ENCODE measurements at regions not wholly inside any gene's neighbourhood (a gene's known extent, or its start where the extent isn't known, plus 50 kb on each side); places are given as distances from the start of the nearest gene placed in this dataset.

DNA sequence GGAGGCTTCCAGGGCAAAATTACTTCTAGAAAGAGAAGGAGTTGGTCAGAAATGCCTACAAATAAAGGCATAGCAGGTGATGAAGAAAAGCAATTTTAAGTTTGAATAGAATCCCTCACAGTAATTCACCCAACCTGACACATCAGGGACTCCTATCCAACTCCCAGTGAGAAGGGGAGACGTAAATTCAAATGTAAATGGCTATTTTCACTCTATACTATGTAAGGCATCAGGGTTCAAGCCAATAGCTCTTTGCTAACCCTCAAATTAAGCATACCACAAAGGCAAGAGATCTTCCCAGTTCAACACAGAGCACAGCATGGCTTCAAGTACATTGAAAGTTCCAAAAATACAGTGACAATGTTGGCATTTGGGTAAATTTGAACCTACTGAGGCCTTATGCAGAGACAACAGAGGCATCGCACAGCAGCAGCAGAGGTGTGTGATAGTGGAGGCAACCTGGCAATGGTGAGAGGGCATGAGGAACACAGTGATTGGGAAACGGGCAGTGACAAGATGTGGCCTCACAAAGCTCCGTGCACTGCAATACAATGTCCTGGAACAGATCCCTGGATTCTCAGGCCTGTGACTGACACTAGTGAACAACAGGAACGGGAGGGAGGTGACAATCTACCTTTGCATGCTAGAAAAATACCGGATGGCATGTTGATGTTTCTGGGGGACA is 95.7 kb downstream of the VSTM2A start:
- CTCF ChIA-PET: no interaction called here

DNA sequence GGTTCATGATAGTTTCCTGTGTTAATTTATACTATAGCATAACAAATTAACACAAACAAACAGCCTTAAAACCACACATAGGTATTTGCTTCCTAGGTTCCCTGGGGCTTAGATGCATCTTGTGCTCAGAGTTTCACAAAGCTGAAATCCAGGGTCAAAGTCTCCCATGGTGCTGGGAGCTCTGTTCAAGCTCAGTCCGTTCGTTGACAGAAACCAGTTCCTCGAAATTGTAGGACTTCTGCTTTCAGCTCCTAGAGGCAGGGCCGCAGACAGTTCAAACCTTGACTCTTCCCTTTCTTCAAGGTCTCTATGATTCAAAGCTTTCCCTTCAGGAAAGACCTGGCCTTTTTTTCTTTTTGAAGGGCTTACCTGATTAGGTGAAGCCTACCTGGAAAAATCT is 90.5 kb downstream of the VSTM2A start:
- CTCF ChIA-PET: no interaction called here

More for the DNA sequence above, 95.7 kb downstream of the VSTM2A start:
- no peak overlapping the region for H3K4me3 ChIP-seq (ENCODE audit: low read depth, low read length)
- DNase-seq (ENCODE audit: low read depth, low spot score): no peak
- POLR2A ChIA-PET: no interaction called here
- TF ChIP-seq, protein P1, sequence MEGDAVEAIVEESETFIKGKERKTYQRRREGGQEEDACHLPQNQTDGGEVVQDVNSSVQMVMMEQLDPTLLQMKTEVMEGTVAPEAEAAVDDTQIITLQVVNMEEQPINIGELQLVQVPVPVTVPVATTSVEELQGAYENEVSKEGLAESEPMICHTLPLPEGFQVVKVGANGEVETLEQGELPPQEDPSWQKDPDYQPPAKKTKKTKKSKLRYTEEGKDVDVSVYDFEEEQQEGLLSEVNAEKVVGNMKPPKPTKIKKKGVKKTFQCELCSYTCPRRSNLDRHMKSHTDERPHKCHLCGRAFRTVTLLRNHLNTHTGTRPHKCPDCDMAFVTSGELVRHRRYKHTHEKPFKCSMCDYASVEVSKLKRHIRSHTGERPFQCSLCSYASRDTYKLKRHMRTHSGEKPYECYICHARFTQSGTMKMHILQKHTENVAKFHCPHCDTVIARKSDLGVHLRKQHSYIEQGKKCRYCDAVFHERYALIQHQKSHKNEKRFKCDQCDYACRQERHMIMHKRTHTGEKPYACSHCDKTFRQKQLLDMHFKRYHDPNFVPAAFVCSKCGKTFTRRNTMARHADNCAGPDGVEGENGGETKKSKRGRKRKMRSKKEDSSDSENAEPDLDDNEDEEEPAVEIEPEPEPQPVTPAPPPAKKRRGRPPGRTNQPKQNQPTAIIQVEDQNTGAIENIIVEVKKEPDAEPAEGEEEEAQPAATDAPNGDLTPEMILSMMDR (IDR thresholded peaks at IDR 0.05; ENCODE audit: insufficient read depth, low read length, missing control alignments): no peak

DNA sequence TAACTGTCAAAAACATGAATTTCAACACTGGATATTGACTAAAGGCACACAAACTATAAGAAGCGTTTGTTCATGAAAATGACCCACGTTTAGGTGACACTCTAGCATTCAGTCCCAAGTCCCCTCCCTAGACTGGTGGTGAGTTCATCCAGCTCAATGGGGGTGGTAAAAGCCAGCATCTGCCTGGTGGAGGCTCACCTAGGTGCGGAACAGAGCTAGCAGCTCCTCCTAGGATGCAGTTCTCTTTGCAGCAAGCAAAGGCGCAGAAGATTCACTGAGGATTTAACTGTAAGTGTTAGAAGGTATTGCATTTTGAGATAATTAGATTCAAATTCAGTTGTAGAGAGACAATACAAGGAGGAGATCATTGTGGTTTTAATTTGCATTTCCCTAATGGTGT is 87.6 kb downstream of the VSTM2A start:
- DNase-seq (ENCODE audit: low read depth, low spot score): no peak
- CTCF ChIA-PET: no interaction called here
- POLR2A ChIA-PET: no interaction called here
- no peak overlapping the region for H3K4me3 ChIP-seq (ENCODE audit: low read depth, low read length)
- TF ChIP-seq, protein P1 (IDR thresholded peaks at IDR 0.05; ENCODE audit: insufficient read depth, low read length, missing control alignments): no peak

More for the DNA sequence above, 90.5 kb downstream of the VSTM2A start:
- POLR2A ChIA-PET: no interaction called here
- DNase-seq (ENCODE audit: low read depth, low spot score): no peak
- TF ChIP-seq, protein P1 (IDR thresholded peaks at IDR 0.05; ENCODE audit: insufficient read depth, low read length, missing control alignments): no peak
- no peak overlapping the region for H3K4me3 ChIP-seq (ENCODE audit: low read depth, low read length)

DNA sequence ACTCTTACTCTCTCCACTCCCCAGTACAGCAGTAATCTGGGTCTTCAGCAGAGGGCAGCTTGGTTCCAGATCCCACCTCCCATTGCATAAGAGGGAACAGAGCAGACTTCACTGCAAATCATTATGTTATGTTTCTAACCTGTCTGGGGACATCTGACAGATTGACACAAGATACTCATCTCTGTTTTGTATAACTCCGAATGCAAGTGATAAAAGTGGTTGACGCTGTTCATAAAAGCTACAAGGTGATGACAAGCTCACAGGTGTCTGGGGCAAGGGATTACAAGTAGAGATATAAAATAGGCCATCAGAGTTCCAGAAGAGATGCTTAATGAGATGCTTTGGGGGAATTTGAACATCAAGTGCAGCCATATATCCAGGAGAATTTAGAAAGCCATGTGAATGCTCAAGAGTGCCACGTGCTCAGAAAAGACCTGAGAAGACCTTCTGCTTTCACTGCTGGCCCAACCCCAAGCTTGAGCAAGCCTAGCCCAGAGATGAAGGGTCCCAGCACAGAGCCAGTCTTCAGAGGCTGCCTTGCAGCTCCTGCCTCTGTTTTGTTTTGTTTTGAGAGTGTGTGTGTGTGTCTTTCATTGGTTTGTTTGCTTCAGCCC is 80.6 kb downstream of the VSTM2A start:
- CTCF ChIA-PET: no interaction called here
- H3K4me3 ChIP-seq (ENCODE audit: low read depth, low read length): no peak overlapping the region
- no peak for DNase-seq (ENCODE audit: low read depth, low spot score)
- TF ChIP-seq, protein P1 (IDR thresholded peaks at IDR 0.05; ENCODE audit: insufficient read depth, low read length, missing control alignments): no peak
- POLR2A ChIA-PET: no interaction called here
